Smooth muscle cell (in vitro differentiated cells): ENCODE measurements at regions not wholly inside any gene's neighbourhood (a gene's known extent, or its start where the extent isn't known, plus 50 kb on each side); places are given as distances from the start of the nearest gene placed in this dataset.
A peak's percentile ranks its signal among the peaks of the same experiment; 100 is the strongest.

ENCODE experiments used
- DNase-seq: peaks from one replicate; lab custom pipeline; 2025; ENCODE audit not compliant: unreplicated experiment; lab: John Stamatoyannopoulos, UW
- H2AFZ ChIP-seq: fragments of 200-600 bp; sonication (generic); 2 replicates; pipeline ENCODE4 v1.6.0; 2016; ENCODE audit warnings: antibody characterized with exemption, low read depth, mild to moderate bottlenecking
- H3F3A ChIP-seq: fragments of 200-600 bp; sonication (generic); 2 replicates; pipeline ENCODE4 v1.6.0; 2017; ENCODE audit warnings: antibody characterized with exemption, low read depth
- H3K27ac ChIP-seq: fragments of 200-600 bp; sonication (generic); 2 replicates; pipeline ENCODE4 v1.5.1; 2016; ENCODE audit warnings: low read depth, mild to moderate bottlenecking
- H3K27me3 ChIP-seq: fragments of 200-600 bp; sonication (generic); 2 replicates; pipeline ENCODE4 v1.6.1; 2016; ENCODE audit warnings: low read depth, mild to moderate bottlenecking
- H3K36me3 ChIP-seq: fragments of 200-600 bp; sonication (generic); 2 replicates; pipeline ENCODE4 v1.5.1; 2016; ENCODE audit warnings: low read depth
- H3K4me1 ChIP-seq: fragments of 200-600 bp; sonication (generic); 2 replicates; pipeline ENCODE4 v1.5.1; 2016; ENCODE audit warnings: low read depth
- H3K4me2 ChIP-seq: fragments of 200-600 bp; sonication (generic); 2 replicates; pipeline ENCODE4 v1.6.0; 2016; ENCODE audit warnings: mild to moderate bottlenecking
- H3K4me3 ChIP-seq: fragments of 200-600 bp; sonication (generic); 2 replicates; pipeline ENCODE4 v1.5.1; 2016; ENCODE audit warnings: mild to moderate bottlenecking
- H3K79me2 ChIP-seq: fragments of 200-600 bp; sonication (generic); 2 replicates; pipeline ENCODE4 v1.6.0; 2016; ENCODE audit warnings: low read depth, mild to moderate bottlenecking
- H3K9ac ChIP-seq: fragments of 200-600 bp; sonication (generic); 2 replicates; pipeline ENCODE4 v1.6.0; 2016; ENCODE audit warnings: low read depth
- H3K9me3 ChIP-seq: fragments of 200-600 bp; sonication (generic); replicated peaks from 2 replicates; pipeline ENCODE4 v1.5.1; 2016; ENCODE audit warnings: low read depth
- H4K20me1 ChIP-seq: fragments of 200-600 bp; sonication (generic); 2 replicates; pipeline ENCODE4 v1.6.0; 2016; ENCODE audit warnings: low read depth
- CTCF ChIP-seq: fragments of 200-600 bp; sonication (generic); IDR thresholded peaks from 2 replicates; pipeline ENCODE4 v1.5.1; 2017; ENCODE audit warnings: borderline replicate concordance, mild to moderate bottlenecking, antibody characterized with exemption; ENCODE audit not compliant: insufficient read depth, poor library complexity, severe bottlenecking
- WGBS: methylation state at CpG from one replicate; pipeline ENCODE4 v1.1.7; 2016; ENCODE audit warnings: low lambda C conversion rate; 5-methylcytosine and 5-hydroxymethylcytosine counted together

DNA sequence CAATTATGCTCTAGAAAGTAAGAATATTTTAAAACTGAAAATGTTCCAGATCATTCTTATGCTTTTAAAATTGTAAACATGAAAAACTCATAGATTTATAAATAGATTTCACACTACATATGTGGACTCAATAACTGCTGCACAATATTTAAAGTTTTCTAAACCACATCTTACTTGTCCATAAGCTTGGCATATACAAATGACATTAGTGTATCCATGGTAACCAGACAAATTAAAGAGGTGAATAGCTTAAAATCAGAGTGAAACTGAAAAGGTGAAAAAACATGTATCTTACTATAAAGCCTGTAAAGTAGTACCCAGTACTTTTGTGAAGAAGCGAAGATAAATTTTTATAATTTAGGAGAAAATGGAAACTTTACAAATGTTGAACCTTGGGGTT lies 151.2 kb upstream of the MYO16 start:
- Histone ChIP-seq H3K4me1 (no peaks in the 10 kb centered on the region), H3F3A (no peaks in the 10 kb centered on the region), H3K79me2 (no peaks in the 10 kb centered on the region), H3K4me3 (no peak overlapping the region), H2AFZ (no peak overlapping the region), H3K27me3 (peaks cover 3% of the 10 kb centered on the region), H3K36me3 (no peaks in the 10 kb centered on the region), H4K20me1 (no peaks in the 10 kb centered on the region), H3K9me3 (no peaks in the 10 kb centered on the region), H3K4me2 (no peak overlapping the region), H3K9ac (no peak overlapping the region), H3K27ac (no peak overlapping the region)
- 81% methylated on average over 1 of the region's 1 CpG for WGBS
- DNase-seq: no peak
- no peak for TF ChIP-seq CTCF

GRCh38 chr13:108483981-108484380 lies 145.4 kb upstream of the MYO16 start:
- Histone ChIP-seq H3K9me3 (no peaks in the 10 kb centered on the region), H3K4me3 (no peak overlapping the region), H3K79me2 (no peaks in the 10 kb centered on the region), H3K4me1 (no peaks in the 10 kb centered on the region), H2AFZ (no peak overlapping the region), H4K20me1 (no peaks in the 10 kb centered on the region), H3K27me3 (no peaks in the 10 kb centered on the region), H3K9ac (no peak overlapping the region), H3K4me2 (no peak overlapping the region), H3K27ac (no peak overlapping the region), H3K36me3 (no peaks in the 10 kb centered on the region), H3F3A (no peaks in the 10 kb centered on the region)
- TF ChIP-seq CTCF: no peak
- DNase-seq: no peak
- 43% methylated on average over 1 of the region's 1 CpG for WGBS

GRCh38 chr13:108486096-108486495 lies 143.3 kb upstream of the MYO16 start:
- no peak for TF ChIP-seq CTCF
- H3K79me2 ChIP-seq: no peaks in the 10 kb centered on the region
- no peak overlapping the region for H3K4me3 ChIP-seq
- H4K20me1 ChIP-seq: no peaks in the 10 kb centered on the region
- H3K9me3 ChIP-seq: no peaks in the 10 kb centered on the region
- no peak overlapping the region for H2AFZ ChIP-seq
- H3K27ac ChIP-seq: no peak overlapping the region
- no peaks in the 10 kb centered on the region for H3F3A ChIP-seq
- no peak overlapping the region for H3K4me2 ChIP-seq
- no peak overlapping the region for H3K9ac ChIP-seq
- H3K27me3 ChIP-seq: no peaks in the 10 kb centered on the region
- DNase-seq: no peak
- H3K36me3 ChIP-seq: no peaks in the 10 kb centered on the region
- no peaks in the 10 kb centered on the region for H3K4me1 ChIP-seq

DNA sequence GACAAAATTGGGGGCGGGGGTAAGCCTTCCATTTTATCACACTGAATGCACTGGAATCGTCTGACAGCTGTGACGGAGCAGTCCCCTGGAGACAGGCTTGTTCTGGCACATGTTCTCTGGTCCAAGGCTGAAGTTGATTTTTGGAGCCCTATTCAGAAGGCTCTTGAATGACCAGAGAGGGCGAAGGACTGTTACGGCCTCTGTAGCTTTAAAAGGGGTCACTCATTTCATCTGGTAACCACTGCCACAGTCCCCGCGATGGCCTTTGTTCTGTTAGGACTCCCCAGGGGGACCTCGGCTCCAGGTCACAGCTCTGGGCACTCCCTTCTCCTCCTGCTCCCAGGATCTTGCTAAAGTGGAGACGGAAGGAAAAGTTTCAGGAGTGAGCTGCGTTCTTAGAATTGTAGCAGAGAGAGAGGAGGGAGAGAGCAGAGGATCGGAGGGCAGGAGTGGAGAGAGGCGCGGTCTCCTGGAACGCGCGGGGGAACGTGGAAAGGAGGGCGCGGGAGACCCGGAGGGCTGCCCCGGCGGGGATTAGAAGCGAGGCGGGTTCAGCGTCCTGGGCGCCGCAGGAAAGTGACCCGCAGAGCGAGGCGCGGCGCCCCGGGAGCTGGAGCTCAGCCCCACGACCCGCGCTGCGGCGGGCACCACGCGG lies 134.3 kb upstream of the MYO16 start:
- DNase-seq: no peak
- WGBS: 5% methylated on average over 19 of the region's 40 CpGs
- peak overlapping the region; percentile 3 for H2AFZ ChIP-seq
- H3K4me1 ChIP-seq: peaks cover 15% of the 10 kb centered on the region
- H3K9ac ChIP-seq: no peak overlapping the region
- H3K79me2 ChIP-seq: no peaks in the 10 kb centered on the region
- H3K4me2 ChIP-seq: peak overlapping the region; percentile 88
- peaks cover 74% of the 10 kb centered on the region for H3K27me3 ChIP-seq
- no peaks in the 10 kb centered on the region for H3F3A ChIP-seq
- H4K20me1 ChIP-seq: no peaks in the 10 kb centered on the region
- peak overlapping the region; percentile 45 for H3K4me3 ChIP-seq
- TF ChIP-seq CTCF: no peak
- no peaks in the 10 kb centered on the region for H3K36me3 ChIP-seq
- no peak overlapping the region for H3K27ac ChIP-seq
- H3K9me3 ChIP-seq: no peaks in the 10 kb centered on the region
